IPS DF 6.9 (cell line): ENCODE measurements at regions not wholly inside any gene's neighbourhood (a gene's known extent, or its start where the extent isn't known, plus 50 kb on each side); places are given as distances from the start of the nearest gene placed in this dataset.
"Not testable (repeated sequence)": the region's sequence is repeated elsewhere in the genome, so short reads cannot be mapped to it uniquely, and the experiment has no call there.

Source experiments
- DNase-seq: peaks from one replicate; pipeline ENCODE4 v3.0.0-alpha.2; 2013; ENCODE audit warnings: low read depth, low spot score
- H3K27ac ChIP-seq: one replicate; pipeline ENCODE4 v1.5.1; 2013; ENCODE audit warnings: low read length, control low read depth
- H3K27me3 ChIP-seq: 2 replicates; pipeline ENCODE4 v1.6.1; 2013; ENCODE audit warnings: mild to moderate bottlenecking, low read length; ENCODE audit not compliant: control insufficient read depth, insufficient read depth
- H3K36me3 ChIP-seq: 2 replicates; pipeline ENCODE4 v1.6.1; 2013; ENCODE audit warnings: low read length; ENCODE audit not compliant: control insufficient read depth, insufficient read depth
- H3K4me1 ChIP-seq: 2 replicates; pipeline ENCODE4 v1.6.1; 2013; ENCODE audit warnings: low read length; ENCODE audit not compliant: control insufficient read depth, insufficient read depth
- H3K4me3 ChIP-seq: 2 replicates; pipeline ENCODE4 v1.5.1; 2013; ENCODE audit warnings: mild to moderate bottlenecking, low read length
- H3K9me3 ChIP-seq: 2 replicates; pipeline ENCODE4 v1.6.1; 2013; ENCODE audit warnings: low read length, inconsistent platforms; ENCODE audit not compliant: control insufficient read depth, insufficient read depth
- WGBS: extraction: QIAGEN DNeasy Blood & Tissue Kit; methylation state at CpG from one replicate; pipeline ENCODE4 v1.1.7; 2013; ENCODE audit warnings: mixed read lengths, missing lambda C conversion rate; ENCODE audit not compliant: insufficient read length, insufficient coverage; 5-methylcytosine and 5-hydroxymethylcytosine counted together

DNA sequence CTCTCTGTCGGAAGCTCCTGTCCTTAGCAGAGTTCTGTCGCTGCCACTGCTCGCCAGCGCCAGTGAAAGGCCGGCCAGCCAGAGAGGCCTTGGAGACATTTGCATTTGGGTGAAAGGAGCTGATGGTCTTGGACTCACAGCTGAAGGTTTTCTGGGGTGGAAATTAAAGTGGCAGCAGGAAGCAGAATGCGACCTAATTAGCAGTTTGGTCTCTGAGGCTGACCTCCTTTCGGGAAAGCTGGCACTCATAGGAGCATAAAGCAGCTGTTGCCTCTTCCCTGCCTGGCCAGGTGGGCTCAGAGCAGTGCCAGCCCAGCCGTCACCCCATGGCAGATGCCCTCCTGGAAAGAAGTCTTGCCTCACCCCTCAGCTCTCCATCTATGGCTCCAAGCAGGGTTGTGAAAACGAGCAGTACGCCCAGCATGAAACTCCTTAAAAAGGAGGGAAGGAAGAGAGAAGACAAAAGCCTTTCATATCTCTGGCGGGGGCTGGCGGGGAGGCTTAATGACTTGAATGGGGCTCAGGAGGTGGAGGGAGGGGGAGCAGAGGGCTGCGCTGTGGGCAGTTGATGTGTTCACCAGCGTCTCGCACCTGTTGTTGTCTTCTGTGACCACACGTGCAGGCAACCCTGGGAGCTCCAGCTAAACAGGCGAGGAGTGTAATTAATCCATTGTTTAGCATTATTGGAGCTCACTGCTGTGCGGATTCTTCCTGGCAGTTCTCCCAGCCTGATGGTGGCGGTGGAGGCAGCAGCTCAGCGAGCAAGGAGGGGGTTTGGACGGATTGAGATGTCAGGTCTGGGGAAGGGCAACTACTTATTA, 264.0 kb downstream of the MID1IP1 start:
- no CpG with 5 or more reads among the region's 21 CpGs for WGBS

GRCh38 chrX:39067866-39068265, 266.6 kb downstream of the MID1IP1 start:
- DNase-seq = no peak
- peaks cover 4% of the 10 kb centered on the region; the same call in 1 of the 2 replicates for H3K4me1 ChIP-seq
- H3K36me3 ChIP-seq = no peaks in the 10 kb centered on the region
- no peak overlapping the region for H3K27ac ChIP-seq
- no peaks in the 10 kb centered on the region for H3K27me3 ChIP-seq
- no peaks in the 10 kb centered on the region for H3K9me3 ChIP-seq
- H3K4me3 ChIP-seq = no peak overlapping the region
- WGBS = no CpG with 5 or more reads among the region's 5 CpGs

More for the DNA sequence above, 264.0 kb downstream of the MID1IP1 start:
- peak; percentile 25 for DNase-seq
- Histone ChIP-seq H3K27ac (no peak overlapping the region), H3K36me3 (no peaks in the 10 kb centered on the region), H3K9me3 (no peaks in the 10 kb centered on the region), H3K4me3 (no peak overlapping the region), H3K4me1 (peaks cover 4% of the 10 kb centered on the region; the same call in 1 of the 2 replicates), H3K27me3 (no peaks in the 10 kb centered on the region)

DNA sequence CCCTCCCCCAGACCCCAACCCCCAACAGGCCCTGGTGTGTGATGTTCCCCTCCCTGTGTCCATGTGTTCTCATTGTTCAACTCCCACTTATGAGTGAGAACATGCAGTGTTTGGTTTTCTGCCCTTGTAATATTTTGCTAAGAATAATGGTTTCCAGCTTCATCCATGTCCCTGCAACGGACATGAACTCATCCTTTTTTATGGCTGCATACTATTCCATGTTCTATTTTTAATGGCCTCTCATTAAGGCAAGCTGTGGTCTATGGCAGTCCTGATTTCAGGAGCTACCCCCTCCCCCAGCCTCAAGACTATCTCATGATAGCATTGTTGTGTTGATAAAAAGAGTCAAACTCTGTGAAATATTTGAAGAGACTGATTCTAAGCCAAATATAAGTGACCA, 267.4 kb downstream of the MID1IP1 start:
- not testable (repeated sequence) for H3K4me3 ChIP-seq, H3K27ac ChIP-seq, DNase-seq, H3K27me3 ChIP-seq, H3K36me3 ChIP-seq, H3K4me1 ChIP-seq, H3K9me3 ChIP-seq
- no CpG with 5 or more reads among the region's 1 CpG for WGBS

DNA sequence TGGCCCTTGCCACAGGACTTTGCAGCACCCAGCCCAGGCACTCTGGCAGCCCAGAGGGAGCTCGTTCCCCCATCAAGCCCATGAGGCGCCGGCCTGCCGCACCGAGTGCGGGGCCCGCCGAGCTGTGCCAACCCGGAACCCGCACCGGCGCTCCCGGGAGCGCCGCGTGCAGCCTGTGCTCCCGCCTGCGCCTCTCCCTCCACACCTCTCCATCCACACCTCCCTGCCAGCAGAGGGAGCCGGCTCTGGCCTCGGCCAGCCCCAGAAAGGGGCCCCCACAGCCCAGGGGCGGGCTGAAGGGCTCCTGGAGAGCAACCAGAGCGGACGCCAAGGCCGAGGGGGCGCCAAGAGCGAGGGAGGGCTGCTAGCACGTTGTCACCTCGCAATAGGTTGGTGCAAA, 268.8 kb downstream of the MID1IP1 start:
- no CpG with 5 or more reads among the region's 28 CpGs for WGBS

DNA sequence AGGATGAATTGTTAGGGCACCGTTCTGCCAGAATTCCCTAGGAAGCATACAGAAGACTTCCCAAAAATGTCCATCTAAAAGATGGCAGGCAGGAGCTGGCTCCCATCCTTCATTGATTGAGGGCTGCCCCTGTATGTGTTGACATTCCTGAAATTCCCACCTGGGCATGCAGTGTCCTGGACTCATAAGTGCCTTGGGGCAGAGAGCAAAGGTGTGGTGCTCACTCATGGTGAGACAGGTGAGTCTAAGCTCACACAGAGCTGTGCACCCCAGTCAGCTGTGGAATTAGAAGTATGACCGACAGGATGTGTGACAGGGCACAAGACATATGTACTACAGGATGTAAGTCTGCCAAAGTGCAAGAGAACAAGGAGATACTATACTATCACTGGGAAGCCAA, 271.9 kb downstream of the MID1IP1 start:
- Histone ChIP-seq H3K9me3 (no peaks in the 10 kb centered on the region), H3K36me3 (no peaks in the 10 kb centered on the region), H3K27me3 (no peaks in the 10 kb centered on the region), H3K4me3 (no peak overlapping the region), H3K27ac (no peak overlapping the region), H3K4me1 (no peaks in the 10 kb centered on the region)
- DNase-seq = no peak
- WGBS = no CpG with 5 or more reads among the region's 2 CpGs

More for the DNA sequence above, 268.8 kb downstream of the MID1IP1 start:
- no peaks in the 10 kb centered on the region for H3K36me3 ChIP-seq
- no peak overlapping the region for H3K4me3 ChIP-seq
- H3K4me1 ChIP-seq = peaks cover 4% of the 10 kb centered on the region; the same call in 1 of the 2 replicates
- no peak overlapping the region for H3K27ac ChIP-seq
- no peak for DNase-seq
- no peaks in the 10 kb centered on the region for H3K9me3 ChIP-seq
- no peaks in the 10 kb centered on the region for H3K27me3 ChIP-seq

DNA sequence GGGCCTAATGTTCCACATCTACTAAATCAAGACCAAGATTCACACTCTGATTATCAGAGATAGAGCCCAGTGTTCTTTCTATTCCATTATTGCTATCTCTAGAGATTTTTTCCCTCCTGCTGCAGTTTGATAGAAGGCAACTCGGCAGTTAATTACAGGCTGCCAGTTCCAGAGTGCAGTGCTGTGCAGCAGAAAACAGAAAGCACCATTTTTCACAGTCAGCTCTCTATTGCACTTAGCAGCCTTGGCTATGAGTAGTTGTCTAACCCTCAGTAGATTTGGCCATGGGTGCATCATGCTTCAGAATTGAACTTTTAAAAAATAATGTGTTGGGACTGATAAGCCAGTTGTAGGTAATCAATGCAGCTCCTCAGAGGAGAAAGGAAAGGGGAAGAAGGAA, 295.3 kb downstream of the MID1IP1 start:
- no peak for DNase-seq
- WGBS = no CpG with 5 or more reads among the region's 1 CpG
- H3K27me3 ChIP-seq = no peaks in the 10 kb centered on the region
- H3K9me3 ChIP-seq = no peaks in the 10 kb centered on the region
- H3K4me3 ChIP-seq = no peak overlapping the region
- no peaks in the 10 kb centered on the region for H3K4me1 ChIP-seq
- H3K36me3 ChIP-seq = no peaks in the 10 kb centered on the region
- H3K27ac ChIP-seq = no peak overlapping the region

GRCh38 chrX:39104745-39105144, 303.5 kb downstream of the MID1IP1 start:
- Histone ChIP-seq H3K27me3 (no peaks in the 10 kb centered on the region), H3K9me3 (no peaks in the 10 kb centered on the region), H3K4me1 (no peaks in the 10 kb centered on the region), H3K4me3 (no peak overlapping the region), H3K27ac (no peak overlapping the region), H3K36me3 (no peaks in the 10 kb centered on the region)
- WGBS = no CpG with 5 or more reads among the region's 1 CpG
- no peak for DNase-seq

- H3K27ac ChIP-seq = no peak overlapping the region
- no CpG with 5 or more reads among the region's 3 CpGs for WGBS
- H3K4me3 ChIP-seq = no peak overlapping the region
- no peaks in the 10 kb centered on the region for H3K27me3 ChIP-seq
- DNase-seq = no peak
- H3K36me3 ChIP-seq = no peaks in the 10 kb centered on the region
- no peaks in the 10 kb centered on the region for H3K4me1 ChIP-seq
- H3K9me3 ChIP-seq = no peaks in the 10 kb centered on the region
Observed at GRCh38 chrX:39112143-39112542, 310.9 kb downstream of the MID1IP1 start.

GRCh38 chrX:39115166-39115565, 313.9 kb downstream of the MID1IP1 start:
- DNase-seq = no peak
- Histone ChIP-seq H3K4me1 (no peaks in the 10 kb centered on the region), H3K4me3 (no peak overlapping the region)

GRCh38 chrX:39117101-39117500, 315.8 kb downstream of the MID1IP1 start:
- Histone ChIP-seq H3K27ac (no peak overlapping the region), H3K27me3 (no peaks in the 10 kb centered on the region), H3K9me3 (no peaks in the 10 kb centered on the region), H3K4me3 (no peak overlapping the region), H3K36me3 (no peaks in the 10 kb centered on the region), H3K4me1 (no peaks in the 10 kb centered on the region)
- no CpG with 5 or more reads among the region's 2 CpGs for WGBS
- no peak for DNase-seq

More at GRCh38 chrX:39115166-39115565, 313.9 kb downstream of the MID1IP1 start:
- no peaks in the 10 kb centered on the region for H3K9me3 ChIP-seq
- H3K27ac ChIP-seq = no peak overlapping the region
- no peaks in the 10 kb centered on the region for H3K27me3 ChIP-seq
- no peaks in the 10 kb centered on the region for H3K36me3 ChIP-seq

DNA sequence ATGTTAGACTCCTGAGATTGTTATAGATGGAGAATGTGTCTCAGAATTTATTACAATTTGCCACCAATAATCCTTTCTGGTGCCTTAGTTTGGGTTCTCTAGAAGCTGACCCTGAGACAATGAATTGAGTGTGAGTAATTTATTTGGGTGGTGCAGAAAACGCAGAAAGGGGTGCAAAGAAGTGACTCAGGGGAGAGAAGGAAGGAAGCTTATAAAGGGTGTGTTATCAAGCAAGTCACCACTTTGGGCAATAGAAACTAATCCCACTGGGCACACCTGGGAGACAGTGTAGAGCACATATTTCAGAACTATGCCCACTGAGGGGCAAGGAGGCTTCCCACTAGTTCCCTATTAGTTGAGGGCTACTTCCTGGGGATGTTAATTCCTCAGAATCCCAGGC, 320.6 kb downstream of the MID1IP1 start:
- DNase-seq = no peak
- Histone ChIP-seq H3K9me3 (no peaks in the 10 kb centered on the region), H3K27ac (no peak overlapping the region), H3K36me3 (no peaks in the 10 kb centered on the region), H3K4me3 (no peak overlapping the region), H3K4me1 (no peaks in the 10 kb centered on the region), H3K27me3 (no peaks in the 10 kb centered on the region)
- WGBS = no CpG with 5 or more reads among the region's 1 CpG
